Cerebellar cortex (tissue), 1 donor: ENCODE measurements at regions not wholly inside any gene's neighbourhood (a gene's known extent, or its start where the extent isn't known, plus 50 kb on each side); places are given as distances from the start of the nearest gene placed in this dataset.
"Not testable (repeated sequence)": the region's sequence is repeated elsewhere in the genome, so short reads cannot be mapped to it uniquely, and the experiment has no call there.

Source experiments
- DNase-seq: peaks from one replicate; pipeline ENCODE4 v3.0.0-alpha.2; 2015; ENCODE audit warnings: low spot score

DNA sequence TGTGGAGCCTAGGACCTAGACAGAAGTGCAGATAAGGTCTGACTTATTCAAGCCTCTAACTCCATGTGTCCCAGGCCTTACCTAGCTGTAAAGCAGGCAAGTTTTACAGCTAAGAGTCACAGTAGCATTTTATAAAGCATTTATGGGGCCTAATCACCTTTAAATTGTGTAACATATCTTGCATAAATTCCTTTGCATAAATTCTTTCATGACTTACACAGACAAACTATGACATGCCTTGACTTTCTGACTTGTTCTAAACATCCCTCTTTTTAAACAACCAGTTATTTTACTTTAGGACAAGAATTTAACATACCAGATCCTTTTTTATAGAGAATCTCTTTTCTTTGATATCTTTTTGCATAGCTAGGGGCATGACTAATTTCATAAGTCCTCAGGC is 1257.8 kb upstream of the NRXN1 start:
- DNase-seq: no peak

DNA sequence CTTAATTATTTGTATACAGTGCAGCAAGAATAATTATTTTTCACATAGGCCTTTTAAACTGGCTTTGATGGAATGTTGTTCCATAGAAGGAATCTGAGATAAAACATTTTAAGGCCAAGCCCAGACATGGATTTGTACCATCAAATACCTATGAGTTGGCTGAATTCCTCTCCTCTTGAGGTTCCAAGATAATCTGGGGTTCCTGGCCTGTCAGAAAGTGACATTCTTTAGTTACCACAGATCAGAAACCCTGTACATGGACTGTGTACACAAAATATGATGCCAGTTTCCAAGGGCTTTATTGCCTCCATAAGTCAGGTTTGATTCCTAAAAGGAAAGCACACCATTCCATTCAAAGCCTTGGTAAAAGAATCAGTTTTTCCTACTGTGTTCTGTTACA is 1256.7 kb upstream of the NRXN1 start:
- DNase-seq: no peak

DNA sequence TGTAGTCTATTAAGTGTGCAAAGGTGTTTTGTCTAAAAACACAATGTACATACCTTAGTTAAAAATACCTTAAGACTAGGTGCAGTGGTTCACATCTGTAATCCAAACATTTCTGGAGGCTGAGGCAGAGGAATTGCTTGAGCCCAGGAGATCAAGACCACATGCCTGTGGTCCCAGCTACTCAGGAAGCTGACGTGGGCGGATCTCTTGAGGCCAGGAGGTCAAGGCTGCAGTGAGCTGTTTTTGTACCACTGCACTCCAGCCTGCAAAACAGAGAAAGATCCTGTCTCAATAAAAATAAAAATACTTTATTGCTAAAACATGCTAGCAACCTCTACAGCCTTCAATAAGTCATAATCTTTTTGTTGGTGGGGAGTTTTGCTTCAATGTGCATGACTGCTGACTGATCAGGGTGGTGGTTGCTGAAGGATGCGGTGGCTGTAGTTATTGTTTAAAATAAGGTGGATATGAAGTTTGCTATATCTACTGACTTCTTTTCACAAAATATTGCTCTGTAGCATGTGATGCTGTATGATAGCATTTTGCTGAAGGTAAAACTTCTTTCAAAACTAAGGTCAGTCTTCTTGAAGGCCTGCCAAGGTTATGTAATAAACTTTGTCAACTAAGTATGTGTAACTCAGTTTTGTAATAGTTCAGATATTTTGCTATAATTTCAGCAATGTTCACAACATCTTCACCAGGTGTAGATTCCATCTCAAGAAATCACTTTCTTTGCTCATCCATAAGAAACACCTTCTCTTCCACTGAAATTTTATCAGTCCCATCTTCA is 1238.0 kb upstream of the NRXN1 start:
- no peak for DNase-seq

DNA sequence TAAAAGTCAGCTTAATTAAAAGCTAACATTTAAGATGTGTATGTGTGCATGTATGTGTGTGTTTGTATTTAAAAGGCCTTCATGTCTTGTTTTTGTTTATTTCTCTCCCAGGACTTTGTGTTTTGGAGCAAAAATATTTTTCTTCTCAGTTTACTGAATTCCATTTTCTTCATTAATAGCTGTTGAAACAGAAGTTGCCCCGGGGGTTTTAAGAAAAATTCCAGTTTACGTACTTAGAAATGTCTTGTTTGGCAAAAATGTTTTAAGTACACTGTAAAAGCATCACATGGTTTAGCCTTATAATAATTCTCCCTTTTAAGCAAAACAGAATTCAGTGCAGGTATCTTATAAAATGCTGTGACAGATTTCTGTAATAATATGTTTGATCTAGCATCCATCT is 1233.0 kb upstream of the NRXN1 start:
- DNase-seq: no peak

DNA sequence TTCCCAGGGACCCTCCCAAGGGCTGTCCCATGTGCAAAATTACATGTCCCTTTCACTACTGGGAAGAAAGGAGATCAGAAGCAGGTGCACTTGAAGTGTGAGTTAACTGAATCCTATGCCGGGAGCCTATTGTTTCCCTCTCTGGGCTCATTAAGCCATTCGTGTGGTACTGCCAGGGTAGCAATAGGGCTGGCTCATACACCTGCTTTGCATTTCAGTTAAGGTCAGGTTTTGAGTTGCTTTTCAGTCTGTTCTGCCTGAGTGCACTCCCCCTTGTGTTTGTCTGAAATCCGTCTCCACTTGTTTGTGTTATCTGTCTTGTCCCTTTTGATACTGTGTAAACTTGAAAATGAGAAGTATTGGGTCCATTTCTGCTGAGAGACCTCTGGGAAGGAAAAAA is 1232.6 kb upstream of the NRXN1 start:
- no peak for DNase-seq

DNA sequence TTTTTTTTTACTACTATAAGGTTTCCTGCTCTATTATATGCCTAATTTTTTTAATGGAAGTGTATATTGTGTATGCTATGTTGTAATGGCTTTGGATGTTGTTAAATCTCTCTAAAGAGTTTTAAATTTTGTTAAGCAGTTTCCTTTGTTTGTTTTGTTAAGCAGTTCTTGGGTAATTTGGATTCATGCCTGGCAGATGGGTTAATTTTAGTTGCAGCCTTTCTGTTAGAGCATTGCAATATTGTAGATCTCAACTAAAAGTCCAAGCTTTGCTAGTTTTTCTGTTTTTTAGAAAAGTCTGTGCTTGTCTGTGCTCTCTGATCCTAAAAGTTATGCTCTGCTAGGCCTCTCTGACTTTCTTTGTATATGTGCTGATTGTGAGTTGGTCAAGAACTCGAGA is 1229.0 kb upstream of the NRXN1 start:
- no peak for DNase-seq

DNA sequence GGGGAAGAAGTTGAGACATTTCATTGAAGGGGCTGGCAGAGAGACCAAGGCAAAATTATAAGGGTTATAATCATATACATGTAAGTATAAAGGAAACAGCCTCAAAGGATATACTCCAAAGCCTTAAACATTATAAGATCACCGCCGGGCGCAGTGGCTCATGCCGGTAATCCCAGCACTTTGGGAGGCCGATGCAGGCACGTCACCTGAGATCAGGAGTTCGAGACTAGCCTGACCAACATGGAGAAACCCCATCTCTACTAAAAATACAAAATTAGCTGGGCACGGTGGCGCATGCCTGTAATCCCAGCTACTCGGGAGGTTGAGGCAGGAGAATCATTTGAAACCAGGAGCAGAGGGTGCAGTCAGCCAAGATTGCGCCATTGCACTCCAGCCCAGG is 1227.0 kb upstream of the NRXN1 start:
- not testable (repeated sequence) for DNase-seq

DNA sequence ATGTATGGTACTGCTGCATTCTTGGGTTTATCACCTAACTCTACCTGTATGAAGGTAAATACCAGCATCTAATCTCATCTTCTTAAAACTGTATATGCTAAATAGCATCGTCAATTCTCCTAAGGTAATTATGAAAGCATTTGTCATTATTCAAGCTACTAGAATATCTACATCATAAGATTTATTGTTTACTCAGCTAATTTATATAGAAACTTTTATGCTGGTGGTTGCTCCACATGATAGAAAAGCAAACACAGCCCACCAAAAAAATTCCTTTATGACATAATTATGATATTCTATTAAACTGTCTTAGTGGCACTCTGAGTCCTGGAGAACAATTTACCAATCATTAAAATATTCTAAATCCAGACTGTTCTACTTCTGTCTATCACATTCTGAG is 1226.1 kb upstream of the NRXN1 start:
- DNase-seq: no peak

DNA sequence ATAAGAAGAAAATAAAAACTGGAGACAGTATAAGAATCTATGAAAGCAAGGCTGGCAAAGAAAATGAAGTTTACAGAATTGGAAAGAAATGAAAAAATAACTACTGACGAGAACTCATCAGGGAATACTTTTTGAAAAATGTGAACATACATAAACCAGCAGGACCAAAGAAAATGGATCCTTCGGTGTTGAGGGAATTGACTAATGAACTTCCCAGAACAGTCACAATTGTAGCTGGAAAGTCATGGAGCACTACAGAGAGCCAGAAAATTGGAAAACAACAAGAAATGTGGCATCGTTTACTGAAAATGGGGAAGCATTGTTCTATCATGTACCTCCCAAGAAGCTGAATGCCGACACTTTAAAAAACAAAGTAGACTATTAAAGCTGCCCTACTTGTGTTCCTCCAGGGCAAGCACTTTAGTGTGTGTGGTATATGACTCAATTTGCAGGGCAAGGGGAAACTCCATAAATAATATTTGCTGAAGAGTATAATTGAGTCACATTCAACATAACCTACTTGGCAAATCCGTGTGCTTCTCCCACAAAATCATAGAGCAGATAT is 1221.6 kb upstream of the NRXN1 start:
- no peak for DNase-seq

DNA sequence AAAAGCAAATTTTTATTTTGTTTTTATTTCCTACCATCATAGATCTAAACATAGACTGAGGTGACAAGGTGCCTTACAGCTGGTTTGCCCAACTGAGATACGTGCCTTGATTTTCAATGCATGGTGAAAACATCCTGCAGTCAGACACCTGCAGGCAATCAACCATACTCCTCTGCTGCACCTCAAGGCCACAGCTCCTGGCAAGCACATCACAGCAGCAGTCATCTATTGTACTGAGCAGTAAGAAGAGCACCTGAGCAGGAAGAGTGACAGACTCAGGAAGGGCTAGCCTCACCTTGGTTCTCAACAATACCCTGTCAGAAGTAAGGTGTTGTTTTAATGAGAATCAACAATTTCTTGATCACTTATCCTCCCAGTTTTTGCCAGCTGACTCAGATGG is 1206.8 kb upstream of the NRXN1 start:
- DNase-seq: no peak

DNA sequence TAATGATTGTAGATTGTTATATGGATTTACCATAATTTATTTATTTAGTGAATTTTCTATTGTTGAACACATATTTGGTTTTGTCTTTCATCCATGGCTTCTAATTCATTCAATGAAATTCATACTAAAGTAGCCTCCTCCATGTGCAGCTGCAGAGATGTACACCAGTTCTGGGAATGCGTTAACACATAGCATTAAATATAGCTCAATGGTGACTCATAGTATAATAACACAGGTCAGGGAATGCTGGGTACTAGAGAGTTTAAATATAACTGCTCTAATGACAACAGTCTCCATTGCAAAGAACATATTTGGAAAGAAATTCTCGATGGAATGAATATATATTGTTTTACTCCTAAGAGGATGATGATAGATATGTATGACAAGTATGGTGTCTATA is 1190.2 kb upstream of the NRXN1 start:
- DNase-seq: no peak

DNA sequence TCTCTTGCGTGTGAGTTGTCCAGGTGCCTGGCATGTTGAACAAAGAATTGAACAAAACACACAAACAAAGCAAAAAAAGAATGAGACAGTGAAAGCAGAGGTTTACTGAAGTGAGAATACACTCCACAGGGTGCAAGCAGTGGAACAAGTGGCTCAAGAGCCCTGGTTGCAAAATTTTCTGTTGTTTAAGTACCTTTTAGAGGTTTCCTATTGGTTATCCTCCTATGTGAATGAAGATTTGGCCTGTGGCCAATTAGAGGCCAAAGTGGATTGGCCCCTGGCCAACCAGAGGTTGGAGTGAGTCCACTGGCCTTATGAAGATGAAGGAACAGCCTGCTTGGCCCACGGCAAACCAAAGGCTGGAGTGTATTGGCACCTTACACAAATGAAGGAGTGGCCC is 1188.5 kb upstream of the NRXN1 start:
- no peak for DNase-seq

DNA sequence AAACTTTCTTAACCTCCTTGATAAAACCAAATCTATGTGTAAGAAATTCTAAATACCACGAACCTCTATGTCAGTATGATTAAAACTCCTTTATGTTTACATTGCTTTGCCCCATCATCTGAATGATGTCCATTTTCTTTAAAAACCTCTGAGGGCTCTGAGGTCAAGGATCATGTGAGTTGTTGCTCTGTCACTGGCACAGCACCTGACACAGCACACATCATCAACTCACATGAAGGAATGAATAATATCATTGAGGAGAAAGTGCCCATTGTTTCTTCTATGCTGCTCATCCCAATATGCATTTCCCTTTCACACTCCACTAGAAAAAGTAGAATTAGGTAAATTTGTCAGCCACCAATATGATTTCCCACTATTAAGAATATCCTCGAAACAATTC is 1178.7 kb upstream of the NRXN1 start:
- DNase-seq: no peak

DNA sequence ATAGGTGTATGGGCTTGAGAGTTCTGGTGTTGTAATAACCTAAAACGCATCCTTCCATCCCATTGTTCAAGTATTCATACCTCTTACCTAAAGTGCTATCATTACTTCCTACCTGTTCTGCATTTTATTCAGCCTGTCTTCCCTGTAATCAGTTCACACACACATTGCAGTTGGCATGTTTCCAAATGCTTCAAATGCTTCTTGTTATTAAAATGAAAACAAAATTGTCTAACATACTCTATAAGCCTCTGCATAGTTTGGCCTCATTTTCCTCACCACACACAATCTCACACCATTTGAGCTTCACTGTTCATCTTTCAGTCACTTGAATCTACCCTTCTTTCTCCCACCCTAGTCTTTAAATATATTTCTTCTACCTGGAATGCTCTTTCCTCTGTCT is 1178.2 kb upstream of the NRXN1 start:
- no peak for DNase-seq

DNA sequence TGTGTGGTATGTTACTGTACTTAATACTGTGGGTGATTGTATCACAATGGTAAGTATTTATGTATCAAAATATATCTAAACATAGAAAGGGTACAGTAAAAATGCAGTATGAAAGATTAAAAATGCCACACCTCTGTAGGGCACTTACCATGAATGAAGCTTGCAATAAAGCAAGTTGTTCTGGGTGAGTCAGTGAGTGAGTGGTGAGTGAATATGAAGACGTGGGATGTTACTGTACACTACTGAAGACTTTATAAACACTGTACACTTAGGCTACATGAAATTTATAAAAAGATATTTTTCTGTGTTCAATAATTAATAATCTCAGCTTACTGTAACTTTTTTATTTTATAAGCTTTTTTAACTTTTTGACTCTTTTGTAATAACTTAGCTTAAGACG is 1162.4 kb upstream of the NRXN1 start:
- DNase-seq: no peak

DNA sequence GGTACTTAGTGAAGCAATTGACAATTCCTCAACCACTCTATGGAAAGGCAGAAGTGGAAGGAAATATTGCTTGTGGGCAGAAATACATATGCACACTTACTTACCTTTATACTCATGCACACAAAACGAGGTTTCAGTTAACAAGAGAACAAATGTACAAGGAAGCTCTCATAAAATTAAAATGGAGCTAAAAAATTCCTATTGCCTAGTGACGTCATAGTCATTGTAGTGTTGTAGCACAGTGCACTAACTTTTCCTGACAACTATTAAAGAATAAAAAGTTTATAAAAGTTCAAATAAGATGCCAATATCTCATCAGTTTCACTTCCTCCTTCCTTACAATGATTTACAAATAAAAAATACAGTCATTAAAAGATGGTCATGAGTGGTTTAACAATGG is 1161.9 kb upstream of the NRXN1 start:
- no peak for DNase-seq

DNA sequence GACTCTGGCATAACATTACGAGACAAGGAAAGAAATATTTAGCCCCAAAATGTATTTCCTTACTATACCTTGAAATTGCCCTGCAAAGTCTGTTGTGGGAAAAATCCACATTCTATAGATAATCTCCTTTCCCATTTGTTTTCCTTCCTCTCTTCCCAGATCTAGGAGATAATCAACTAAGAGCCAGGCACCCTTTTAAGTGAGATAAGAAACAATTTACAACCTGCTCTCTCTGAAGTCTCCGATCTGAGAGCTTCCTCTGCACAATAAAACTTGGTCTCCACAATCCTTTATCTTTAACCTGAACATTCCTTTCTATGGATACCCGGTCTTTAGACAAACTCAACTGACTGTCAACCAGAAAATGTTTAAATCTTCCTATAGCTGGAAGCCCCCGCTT is 1160.7 kb upstream of the NRXN1 start:
- DNase-seq: no peak

DNA sequence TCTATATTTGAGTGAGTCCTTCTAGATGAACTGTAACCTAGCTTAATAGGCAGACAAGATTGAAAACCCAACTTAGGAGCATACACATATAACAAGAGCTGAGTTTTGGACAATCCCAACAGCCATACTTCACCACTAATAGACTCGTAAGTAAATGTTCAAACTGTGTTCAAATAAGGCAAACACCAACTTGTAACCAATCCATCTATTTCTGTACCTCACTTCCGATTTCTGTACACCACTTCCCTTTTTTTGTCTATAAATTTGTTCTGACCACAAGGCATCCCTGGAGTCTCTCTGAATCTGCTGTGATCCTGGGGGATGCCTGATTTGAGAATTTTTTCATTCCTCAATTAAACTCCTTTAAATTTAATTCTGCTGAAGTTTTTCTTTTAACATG is 1149.1 kb upstream of the NRXN1 start:
- no peak for DNase-seq

DNA sequence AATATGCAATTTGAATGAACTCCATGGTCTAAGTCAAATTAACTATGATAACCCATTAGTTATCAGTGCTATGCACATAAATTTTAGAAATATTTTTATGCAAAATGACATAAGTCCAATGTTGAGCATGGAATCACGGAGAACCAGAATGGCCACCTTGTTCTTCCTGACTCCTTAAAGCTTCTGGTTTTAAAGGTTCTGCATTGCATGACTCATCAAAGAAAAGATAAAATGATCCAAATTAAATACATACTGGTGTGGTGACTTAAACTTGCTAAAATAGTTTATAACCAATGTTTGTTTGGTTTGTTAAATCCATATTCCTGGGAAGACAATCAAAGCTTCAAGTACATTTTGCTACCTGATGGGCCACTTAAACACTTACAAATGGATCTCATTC is 1146.9 kb upstream of the NRXN1 start:
- DNase-seq: no peak

DNA sequence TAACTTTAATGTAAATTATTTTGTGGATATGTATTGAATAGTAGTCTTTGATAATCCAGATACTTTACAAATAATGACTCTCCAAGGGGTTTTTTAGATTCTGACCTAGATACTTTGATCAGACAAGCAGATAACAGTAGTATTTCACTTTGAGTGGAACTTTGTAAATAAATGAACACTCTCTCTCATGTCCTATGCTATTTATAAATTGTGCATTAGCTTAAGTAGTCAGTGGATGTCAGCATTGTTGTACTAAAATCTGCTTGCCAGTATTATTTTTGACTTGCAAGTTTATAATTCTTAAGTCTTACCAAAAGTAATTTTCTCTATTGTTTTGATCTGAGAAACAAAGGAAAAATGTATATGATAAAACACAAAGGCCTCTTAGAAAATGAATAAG is 1113.1 kb upstream of the NRXN1 start:
- no peak for DNase-seq

DNA sequence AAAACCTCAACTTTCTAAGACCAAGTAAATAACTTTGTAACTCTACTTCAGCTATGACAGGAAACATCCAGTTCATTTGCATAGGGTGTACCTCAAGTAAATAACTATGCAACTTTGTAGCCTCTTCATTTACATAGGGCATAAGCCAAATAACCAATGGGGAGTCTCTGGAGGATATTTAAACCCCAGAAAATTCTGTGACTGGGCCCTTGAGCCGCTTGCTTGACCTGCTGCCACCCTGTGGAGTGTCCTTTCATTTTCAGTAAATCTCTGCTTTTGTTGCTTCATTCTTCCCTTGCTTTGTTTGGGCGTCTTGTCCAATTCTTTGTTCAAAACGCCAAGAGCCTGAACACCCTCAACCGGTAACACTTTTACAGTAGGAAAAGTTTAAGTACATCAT is 1112.7 kb upstream of the NRXN1 start:
- DNase-seq: no peak

DNA sequence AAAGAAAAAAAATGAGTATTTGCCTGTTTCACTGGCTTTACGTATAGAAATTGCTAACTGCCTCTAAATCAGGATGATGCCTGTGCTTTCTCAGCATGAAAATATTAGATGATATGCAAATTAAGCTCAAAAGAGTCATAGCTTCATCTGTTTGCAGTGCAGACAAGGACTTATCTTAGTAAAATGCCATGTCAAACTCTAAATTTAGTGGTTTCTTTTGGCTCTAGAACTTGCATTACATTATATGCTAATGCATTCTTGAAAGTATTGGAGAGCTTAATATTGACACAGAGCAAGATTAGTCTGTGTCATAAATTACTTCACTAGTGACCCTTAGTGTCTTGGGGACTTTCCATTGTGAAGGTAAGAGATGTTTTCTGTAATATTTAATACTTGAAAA is 1109.1 kb upstream of the NRXN1 start:
- no peak for DNase-seq

DNA sequence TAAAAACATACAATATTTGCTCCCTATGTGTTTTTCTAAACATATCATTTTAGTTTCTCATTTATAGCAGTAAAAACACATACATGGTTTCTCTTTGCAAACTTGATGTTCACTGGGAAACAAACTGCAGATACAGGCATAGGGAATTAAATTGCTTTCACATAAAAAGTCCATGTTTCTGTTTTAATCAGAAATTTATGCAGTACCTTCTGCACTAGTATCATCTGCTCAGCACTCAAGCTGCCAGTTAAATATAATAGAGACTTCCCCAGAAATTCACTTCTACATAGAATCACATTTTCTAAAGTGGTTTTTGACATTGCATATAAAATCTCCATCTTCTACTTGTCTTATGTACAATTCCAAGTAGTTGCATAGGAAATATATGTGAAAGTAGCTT is 1107.3 kb upstream of the NRXN1 start:
- no peak for DNase-seq

DNA sequence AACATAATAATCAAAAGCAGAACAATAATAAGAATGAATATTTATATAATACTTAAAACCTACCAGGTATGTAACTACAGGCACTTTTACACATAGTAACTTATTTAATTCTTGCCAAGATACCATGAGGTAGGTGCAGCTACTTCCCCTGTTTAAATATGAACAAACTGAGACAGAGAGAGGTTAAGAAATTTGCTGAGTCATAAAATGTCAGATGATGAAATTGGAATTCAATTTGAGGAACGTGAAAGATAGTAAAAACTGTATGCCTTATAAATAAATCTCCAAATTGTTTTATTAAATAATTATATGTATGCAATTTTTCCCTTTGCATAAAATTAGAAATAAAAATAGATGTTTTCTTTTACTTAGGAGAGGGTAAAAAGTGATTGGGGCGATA is 1103.3 kb upstream of the NRXN1 start:
- no peak for DNase-seq
